DMS 273 (cell line): ENCODE measurements at regions not wholly inside any gene's neighbourhood (a gene's known extent, or its start where the extent isn't known, plus 50 kb on each side); places are given as distances from the start of the nearest gene placed in this dataset.
"Not testable (repeated sequence)": the region's sequence is repeated elsewhere in the genome, so short reads cannot be mapped to it uniquely, and the experiment has no call there.

ENCODE experiments used
- DNase-seq: peaks from one replicate; lab custom pipeline; 2025; ENCODE audit not compliant: unreplicated experiment; lab: John Stamatoyannopoulos, UW

- DNase-seq, result peak; percentile 82
Observed at GRCh38 chr5:102663749-102664530, 91.2 kb upstream of the PAM start.

GRCh38 chr5:102664616-102665335 is 90.3 kb upstream of the PAM start:
- DNase-seq, result peak; percentile 46

GRCh38 chr5:102666164-102666946 is 88.8 kb upstream of the PAM start:
- DNase-seq, result peak; percentile 97

GRCh38 chr5:102668220-102668932 is 86.7 kb upstream of the PAM start:
- DNase-seq, result peak; percentile 90

DNA sequence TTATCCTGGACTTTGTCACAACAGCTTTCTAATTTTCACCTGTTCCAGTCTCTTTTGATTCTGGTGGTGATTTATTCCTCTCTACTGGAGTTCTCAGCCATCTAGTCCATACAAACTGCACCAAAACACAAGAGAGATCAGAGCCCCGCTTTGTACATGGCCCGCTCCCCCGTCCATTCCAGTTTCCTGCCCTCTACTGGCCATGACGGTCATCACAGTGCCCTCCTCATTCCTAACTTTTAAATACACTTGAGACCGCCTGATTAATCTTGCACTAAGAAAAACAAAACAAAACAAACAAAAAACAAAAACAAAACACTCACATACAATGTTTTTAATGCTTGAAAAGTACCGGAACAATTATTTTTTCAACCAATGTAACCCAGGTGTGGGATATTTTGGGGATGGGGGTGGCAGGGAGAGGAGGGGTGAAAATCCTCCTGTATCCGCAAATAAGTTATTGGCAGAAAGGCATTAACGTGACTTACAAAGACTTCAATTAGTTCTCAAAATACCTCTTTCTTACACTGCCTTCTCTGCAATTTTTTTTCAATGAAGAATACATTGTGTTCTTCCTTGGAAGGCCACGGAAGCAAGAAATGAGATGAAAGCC is 84.8 kb upstream of the PAM start:
- DNase-seq, result peak; percentile 78

DNA sequence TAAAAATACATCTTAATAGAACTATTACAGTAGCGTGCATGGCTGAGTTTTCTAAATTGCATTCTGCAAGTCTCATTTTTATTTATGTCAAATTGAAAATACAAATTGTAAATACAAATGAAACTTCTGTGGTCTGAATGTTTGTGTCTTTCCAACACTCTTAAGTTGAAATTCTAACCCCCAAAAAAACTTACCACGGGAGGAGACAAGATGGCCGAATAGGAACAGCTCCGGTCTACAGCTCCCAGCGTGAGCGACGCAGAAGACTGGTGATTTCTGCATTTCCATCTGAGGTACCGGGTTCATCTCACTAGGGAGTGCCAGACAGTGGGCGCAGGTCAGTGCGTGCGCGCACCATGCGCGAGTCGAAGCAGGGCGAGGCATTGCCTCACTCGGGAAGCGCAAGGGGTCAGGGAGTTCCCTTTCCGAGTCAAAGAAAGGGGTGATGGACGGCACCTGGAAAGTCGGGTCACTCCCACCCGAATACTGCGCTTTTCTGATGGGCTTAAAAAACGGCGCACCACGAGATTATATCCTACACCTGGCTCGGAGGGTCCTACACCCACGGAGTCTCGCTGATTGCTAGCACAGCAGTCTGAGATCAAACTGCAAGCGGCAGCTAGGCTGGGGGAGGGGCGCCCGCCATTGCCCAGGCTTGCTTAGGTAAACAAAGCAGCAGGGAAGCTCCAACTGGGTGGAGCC is 83.9 kb upstream of the PAM start:
- not testable (repeated sequence) for DNase-seq

DNA sequence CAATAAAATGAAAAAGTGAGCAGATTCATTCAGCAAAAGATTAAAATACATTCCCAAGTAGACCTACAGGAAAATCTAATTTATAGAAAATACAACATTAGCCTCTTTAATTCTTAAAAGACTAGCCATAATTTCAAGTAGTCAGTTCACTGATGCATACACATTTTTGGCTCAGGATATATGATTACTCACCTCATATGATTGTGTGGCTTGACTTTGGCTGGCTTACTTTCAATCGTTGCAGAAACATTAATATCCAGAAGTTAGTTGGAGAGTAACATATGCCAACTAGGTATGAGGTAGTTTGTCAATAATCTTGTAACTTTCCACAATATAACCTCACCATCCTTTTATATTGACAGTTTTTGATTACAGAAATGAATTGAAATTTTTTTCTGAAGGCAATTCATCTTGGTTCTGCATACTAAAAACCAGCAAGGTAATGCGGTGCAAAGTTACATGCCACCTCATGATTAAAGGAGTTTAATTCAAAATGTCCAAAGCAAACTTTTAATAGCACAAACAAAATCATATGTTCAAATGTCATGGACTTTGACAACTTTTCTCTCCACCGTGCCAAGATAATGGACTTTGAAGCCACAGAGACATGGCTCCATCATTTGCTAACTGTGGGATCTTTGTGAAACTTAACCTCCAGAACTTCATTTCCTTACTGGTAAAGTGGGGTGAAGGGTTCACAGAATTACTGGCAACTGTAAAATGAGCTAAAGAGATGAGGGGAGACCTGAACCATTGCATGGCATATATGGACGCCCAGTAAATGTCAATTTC is 76.6 kb upstream of the PAM start:
- DNase-seq, result peak; percentile 32

GRCh38 chr5:102681403-102681983 is 73.6 kb upstream of the PAM start:
- DNase-seq, result peak; percentile 91

GRCh38 chr5:102682101-102682647 is 72.9 kb upstream of the PAM start:
- no peak for DNase-seq

DNA sequence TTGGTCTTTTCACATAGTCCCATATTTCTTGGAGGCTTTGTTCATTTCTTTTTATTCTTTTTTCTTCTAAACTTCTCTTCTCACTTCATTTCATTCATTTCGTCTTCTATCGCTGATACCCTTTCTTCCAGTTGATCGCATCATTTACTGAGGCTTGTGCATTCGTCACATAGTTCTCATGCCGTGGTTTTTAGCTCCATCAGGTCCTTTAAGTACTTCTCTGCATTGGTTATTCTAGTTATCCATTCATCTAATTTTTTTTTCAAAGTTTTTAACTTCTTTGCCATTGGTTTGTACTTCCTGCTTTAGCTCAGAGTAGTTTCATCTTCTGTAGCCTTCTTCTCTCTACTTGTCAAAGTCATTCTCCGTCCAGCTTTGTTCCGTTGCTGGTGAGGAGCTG is 67.0 kb upstream of the PAM start:
- not testable (repeated sequence) for DNase-seq

GRCh38 chr5:102688581-102689342 is 66.3 kb upstream of the PAM start:
- not testable (repeated sequence) for DNase-seq

DNA sequence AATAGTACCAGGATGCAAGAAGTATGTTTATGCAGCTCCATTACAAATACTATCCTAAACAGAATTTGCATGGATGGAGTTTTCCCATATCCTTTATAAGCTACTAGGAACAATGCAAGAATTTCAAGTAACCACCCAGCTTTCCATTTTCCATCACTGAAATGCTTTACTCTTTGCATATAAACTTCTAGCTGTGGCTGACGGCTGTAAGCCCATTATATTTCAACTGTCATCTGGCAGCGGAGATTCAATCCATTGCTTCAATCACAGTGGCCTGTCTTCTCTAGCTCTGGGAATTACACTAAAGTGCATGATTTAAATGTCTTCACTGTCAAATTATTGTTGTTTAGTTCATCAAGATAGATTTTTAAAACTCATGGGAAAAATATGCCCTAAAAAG is 64.2 kb upstream of the PAM start:
- DNase-seq, result no peak

DNA sequence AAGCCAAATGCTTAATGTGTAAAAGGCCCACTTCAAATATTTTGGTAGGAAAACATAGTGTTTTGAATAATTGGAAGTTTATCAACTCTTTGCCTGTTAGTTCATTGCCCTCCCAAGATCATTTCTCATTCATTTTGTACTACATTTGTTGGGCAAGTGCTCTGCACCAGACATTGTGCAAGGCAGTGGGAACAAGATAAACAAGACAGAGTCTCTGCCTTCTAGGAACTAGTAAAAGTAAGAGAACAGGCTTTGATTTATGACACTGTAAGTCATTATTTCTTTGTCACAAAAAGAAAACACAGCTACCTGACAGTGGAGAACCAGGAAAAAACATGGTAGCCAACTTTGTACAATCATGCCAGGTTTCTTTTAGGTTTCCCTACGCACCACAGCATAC is 63.7 kb upstream of the PAM start:
- DNase-seq, result no peak

DNA sequence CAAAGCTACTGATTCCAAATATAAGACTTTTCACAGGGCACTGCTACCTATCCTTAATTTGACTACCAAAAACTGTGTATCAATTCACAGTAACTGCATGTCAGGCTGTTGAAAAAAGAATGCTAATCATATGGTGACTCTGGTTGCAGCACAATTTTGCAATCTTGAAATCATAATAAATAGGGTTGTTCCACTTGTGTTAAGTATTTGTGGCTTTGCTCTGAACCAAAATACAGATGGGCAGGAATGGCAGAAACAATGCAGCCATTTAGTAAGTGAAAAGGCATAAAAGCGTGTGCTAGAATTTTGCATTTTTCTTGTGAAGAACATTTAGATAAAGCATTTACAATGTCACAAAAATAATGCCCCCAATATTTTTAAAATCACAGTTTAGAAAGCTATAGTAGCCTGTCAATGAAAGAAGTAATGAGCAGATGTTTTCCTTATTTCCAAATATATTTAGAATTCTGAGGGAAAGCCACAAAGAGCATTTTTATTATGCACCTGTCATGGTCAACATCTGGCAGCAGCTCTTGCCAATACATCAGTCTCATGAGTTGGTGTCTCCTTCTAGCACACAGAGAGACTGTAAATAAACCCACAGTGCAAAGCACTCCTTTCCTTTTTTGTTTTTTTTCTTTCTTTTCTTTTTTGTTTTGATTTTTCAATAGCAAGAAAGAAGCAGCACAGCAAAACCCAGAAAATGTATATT is 54.8 kb upstream of the PAM start:
- peak; percentile 25 for DNase-seq

GRCh38 chr5:102700916-102701315 is 54.2 kb upstream of the PAM start:
- no peak for DNase-seq

GRCh38 chr5:102701748-102702147 is 53.4 kb upstream of the PAM start:
- DNase-seq, result no peak
